Type B pancreatic cell (in vitro differentiated cells): ENCODE measurements at regions not wholly inside any gene's neighbourhood (a gene's known extent, or its start where the extent isn't known, plus 50 kb on each side); places are given as distances from the start of the nearest gene placed in this dataset.

Experiments
- DNase-seq: peaks from one replicate; pipeline ENCODE4 v3.0.0; 2021; ENCODE audit warnings: mixed read lengths; ENCODE audit not compliant: unreplicated experiment; ENCODE audit errors: extremely low spot score
- H3K27ac Mint-ChIP-seq: 2 replicates; pipeline ENCODE4 v1.8.0; 2021; ENCODE audit warnings: mild to moderate bottlenecking, mixed read lengths
- H3K27me3 Mint-ChIP-seq: 2 replicates; pipeline ENCODE4 v1.8.0; 2021; ENCODE audit warnings: mixed read lengths
- H3K36me3 Mint-ChIP-seq: 2 replicates; pipeline ENCODE4 v1.8.0; 2021; ENCODE audit warnings: mixed read lengths
- H3K4me1 Mint-ChIP-seq: one replicate; pipeline ENCODE4 v1.8.0; 2021; ENCODE audit warnings: mixed read lengths; ENCODE audit not compliant: unreplicated experiment
- H3K4me3 Mint-ChIP-seq: 2 replicates; pipeline ENCODE4 v1.8.0; 2021; ENCODE audit warnings: mild to moderate bottlenecking, mixed read lengths
- H3K9me3 Mint-ChIP-seq: 2 replicates; pipeline ENCODE4 v1.8.0; 2021; ENCODE audit warnings: mixed read lengths
- TF ChIP-seq, protein P1 (sequence below): fragments of 200-600 bp; sonication (generic); conservative IDR thresholded peaks from 2 replicates; pipeline ENCODE4 v1.5.0; 2021; ENCODE audit warnings: antibody characterized with exemption, mild to moderate bottlenecking

DNA sequence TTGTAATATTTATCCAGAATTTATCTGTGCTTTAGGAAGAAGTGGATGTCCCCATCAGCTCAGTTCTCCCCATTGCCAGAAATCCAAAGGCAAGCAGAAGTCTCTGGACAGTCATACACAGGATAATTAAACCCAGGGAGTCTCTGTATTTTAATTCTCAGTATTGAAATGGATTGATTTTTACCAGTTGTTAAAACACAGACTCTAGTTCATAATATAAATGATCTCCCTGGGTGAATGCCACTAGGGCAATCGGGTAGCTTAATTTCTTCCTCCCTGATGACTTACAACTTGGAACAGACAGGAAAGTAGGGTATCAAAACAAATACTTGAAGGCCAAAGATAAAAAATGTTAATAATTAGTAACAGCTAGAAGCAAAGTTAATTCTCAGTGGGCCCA is 66.5 kb upstream of the DAP start:
- Mint-ChIP-seq H3K27ac (no peak overlapping the region), H3K4me1 (peaks cover 5% of the 10 kb centered on the region), H3K9me3 (no peaks in the 10 kb centered on the region), H3K27me3 (peaks cover 2% of the 10 kb centered on the region), H3K36me3 (no peaks in the 10 kb centered on the region), H3K4me3 (no peak overlapping the region)
- DNase-seq, result no peak
- TF ChIP-seq, protein P1, sequence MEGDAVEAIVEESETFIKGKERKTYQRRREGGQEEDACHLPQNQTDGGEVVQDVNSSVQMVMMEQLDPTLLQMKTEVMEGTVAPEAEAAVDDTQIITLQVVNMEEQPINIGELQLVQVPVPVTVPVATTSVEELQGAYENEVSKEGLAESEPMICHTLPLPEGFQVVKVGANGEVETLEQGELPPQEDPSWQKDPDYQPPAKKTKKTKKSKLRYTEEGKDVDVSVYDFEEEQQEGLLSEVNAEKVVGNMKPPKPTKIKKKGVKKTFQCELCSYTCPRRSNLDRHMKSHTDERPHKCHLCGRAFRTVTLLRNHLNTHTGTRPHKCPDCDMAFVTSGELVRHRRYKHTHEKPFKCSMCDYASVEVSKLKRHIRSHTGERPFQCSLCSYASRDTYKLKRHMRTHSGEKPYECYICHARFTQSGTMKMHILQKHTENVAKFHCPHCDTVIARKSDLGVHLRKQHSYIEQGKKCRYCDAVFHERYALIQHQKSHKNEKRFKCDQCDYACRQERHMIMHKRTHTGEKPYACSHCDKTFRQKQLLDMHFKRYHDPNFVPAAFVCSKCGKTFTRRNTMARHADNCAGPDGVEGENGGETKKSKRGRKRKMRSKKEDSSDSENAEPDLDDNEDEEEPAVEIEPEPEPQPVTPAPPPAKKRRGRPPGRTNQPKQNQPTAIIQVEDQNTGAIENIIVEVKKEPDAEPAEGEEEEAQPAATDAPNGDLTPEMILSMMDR, result no peak

DNA sequence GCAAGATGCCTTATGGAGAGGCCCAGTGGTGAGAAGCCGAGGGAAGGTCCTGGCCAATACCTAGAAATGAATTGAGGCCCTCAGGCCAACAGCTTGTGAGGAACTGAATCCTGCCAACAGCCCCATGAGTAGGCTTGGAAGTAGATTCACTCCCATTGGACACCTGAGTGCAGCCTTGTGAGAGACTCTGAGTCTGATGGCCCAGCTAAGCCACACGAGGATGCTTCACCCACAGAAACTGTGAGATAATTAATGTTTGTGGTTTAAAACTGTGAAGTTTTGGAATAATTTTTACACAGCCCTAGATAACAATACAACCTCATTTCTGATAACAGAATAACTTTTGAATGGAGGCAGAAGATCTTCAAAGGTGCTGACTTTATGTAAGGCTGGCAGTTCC is 65.9 kb upstream of the DAP start:
- no peaks in the 10 kb centered on the region for H3K36me3 Mint-ChIP-seq
- DNase-seq, result no peak
- no peak overlapping the region for H3K27ac Mint-ChIP-seq
- H3K4me1 Mint-ChIP-seq, result peaks cover 5% of the 10 kb centered on the region
- H3K9me3 Mint-ChIP-seq, result no peaks in the 10 kb centered on the region
- peaks cover 7% of the 10 kb centered on the region for H3K27me3 Mint-ChIP-seq
- TF ChIP-seq, protein P1, result no peak
- H3K4me3 Mint-ChIP-seq, result no peak overlapping the region

DNA sequence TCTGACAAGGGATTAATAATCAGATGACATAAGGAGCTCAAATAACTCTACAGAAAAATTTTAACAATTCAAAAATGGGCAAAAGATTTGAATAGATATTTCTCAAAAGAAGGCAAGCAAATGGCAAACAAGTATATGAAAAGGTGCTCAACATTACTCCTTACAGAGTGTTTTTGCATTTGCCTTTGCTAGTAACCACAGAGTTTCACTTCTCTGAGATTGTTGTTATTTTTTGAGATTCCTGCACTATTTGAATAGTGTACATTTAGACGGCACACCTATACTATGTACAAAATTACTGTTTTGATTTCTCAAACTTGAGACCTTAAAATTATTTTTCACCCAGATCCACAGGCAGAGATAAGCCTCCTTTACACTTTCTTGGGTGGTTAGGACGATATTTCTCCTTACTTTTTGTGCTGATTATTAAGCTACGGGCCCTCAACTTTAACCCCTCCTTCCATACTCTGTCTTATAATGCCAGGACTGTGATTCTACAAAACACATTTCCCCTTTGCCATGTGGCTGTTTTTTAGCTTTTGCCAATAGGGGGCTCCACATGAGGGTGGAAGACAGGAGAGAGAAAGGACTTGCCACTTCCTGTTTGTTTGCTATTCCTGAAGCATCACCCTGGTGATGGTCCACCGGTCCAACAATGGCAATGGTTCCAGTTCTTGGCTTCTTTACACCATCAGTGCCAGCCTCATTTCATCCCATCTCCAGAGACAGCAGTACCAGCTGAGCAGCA is 65.0 kb upstream of the DAP start:
- no peak for DNase-seq
- peaks cover 13% of the 10 kb centered on the region for H3K27me3 Mint-ChIP-seq

DNA sequence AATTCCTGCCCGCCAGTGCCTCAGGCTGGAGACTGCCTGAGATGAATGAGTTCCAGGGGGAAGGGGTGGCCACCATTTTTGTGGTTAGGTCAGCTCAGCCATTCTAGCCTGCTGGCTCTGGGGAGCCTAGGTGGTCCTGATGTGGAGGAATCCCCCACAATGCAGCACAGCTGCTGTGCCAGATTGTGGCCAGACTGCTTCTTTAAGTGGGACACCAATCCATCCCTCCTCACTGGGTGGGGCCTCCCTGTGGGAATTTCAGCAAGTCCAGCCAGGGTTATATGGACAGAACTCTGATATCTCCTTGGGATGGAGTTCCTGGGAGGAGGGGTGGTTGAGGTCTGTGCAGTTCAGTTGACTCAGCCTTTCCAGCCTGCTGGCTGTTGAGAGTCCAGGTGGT is 51.2 kb upstream of the DAP start:
- DNase-seq, result no peak
- Mint-ChIP-seq H3K9me3 (peaks cover 5% of the 10 kb centered on the region), H3K27ac (no peak overlapping the region), H3K27me3 (peaks cover 13% of the 10 kb centered on the region), H3K4me3 (no peak overlapping the region), H3K4me1 (no peaks in the 10 kb centered on the region), H3K36me3 (no peaks in the 10 kb centered on the region)
- TF ChIP-seq, protein P1, result no peak

More for the DNA sequence above, 65.0 kb upstream of the DAP start:
- Mint-ChIP-seq H3K4me1 (no peaks in the 10 kb centered on the region), H3K4me3 (no peak overlapping the region), H3K36me3 (no peaks in the 10 kb centered on the region), H3K27ac (no peak overlapping the region), H3K9me3 (no peaks in the 10 kb centered on the region)
- TF ChIP-seq, protein P1, result no peak
